Mammary epithelial cell (primary cell): ENCODE measurements at regions not wholly inside any gene's neighbourhood (a gene's known extent, or its start where the extent isn't known, plus 50 kb on each side); places are given as distances from the start of the nearest gene placed in this dataset.

Experiments used
- CTCF ChIP-seq, 2 donors: IDR thresholded peaks in 1 of 2; conservative IDR thresholded peaks in 1 of 2; 2 replicates each; pipeline ENCODE4 v1.5.1; 2011 to 2012; ENCODE audit warnings: inconsistent platforms in 2 of 2, low read length in 2 of 2, mild to moderate bottlenecking in 2 of 2, control low read depth in 1 of 2, low read depth in 1 of 2; ENCODE audit not compliant: insufficient read depth in 1 of 2; ENCODE audit errors: extremely low read depth in 1 of 2
- EZH2 ChIP-seq: IDR thresholded peaks from 2 replicates; pipeline ENCODE4 v1.6.1; 2012; ENCODE audit warnings: low read length, inconsistent platforms, borderline replicate concordance

- TF ChIP-seq CTCF (conservative IDR thresholded peaks at IDR 0.05 in 1 of 2, IDR thresholded peaks at IDR 0.05 in 1 of 2; ENCODE audit: extremely low read depth in 1 of 2, insufficient read depth in 1 of 2, low read depth in 1 of 2, low read length in 2 of 2): no peak
- no peak for TF ChIP-seq EZH2
These were observed 161.0 kb upstream of the B3GAT1 start for GRCh38 chr11:134572741-134573675.
